ENCODE measurements at regions not wholly inside any gene's neighbourhood (a gene's known extent, or its start where the extent isn't known, plus 50 kb on each side); places are given as distances from the start of the nearest gene placed in this dataset.

GRCh38 chr10:57979956-57980355 lies 287.7 kb downstream of the IPMK start:
- TF ChIP-seq CTCF (conservative IDR thresholded peaks at IDR 0.05; ENCODE audit: low read depth, low read length) = no peak
- TF ChIP-seq EZH2 (IDR thresholded peaks at IDR 0.05; ENCODE audit: borderline replicate concordance, low read depth, low read length, poor library complexity, severe bottlenecking) = no peak
- POLR2A ChIA-PET (ENCODE audit: low non-redundant PET) = no interaction called here
- Histone ChIP-seq H3K4me1 (ENCODE audit: insufficient read depth, low read length, poor library complexity, severe bottlenecking) (no peaks in the 10 kb centered on the region), H3K27me3 (replicated peaks; ENCODE audit: insufficient read depth, low read depth, low read length, poor library complexity) (no peaks in the 10 kb centered on the region), H3K4me3 (ENCODE audit: low read depth, low read length, poor library complexity, severe bottlenecking) (no peak overlapping the region), H3K27ac (ENCODE audit: low read depth, low read length, poor library complexity, severe bottlenecking) (no peak overlapping the region), H3K36me3 (ENCODE audit: insufficient read depth, low read length, poor library complexity, severe bottlenecking) (no peaks in the 10 kb centered on the region), H3K9me3 (ENCODE audit: low read depth, low read length, poor library complexity, severe bottlenecking) (no peaks in the 10 kb centered on the region)
- DNase-seq (ENCODE audit: low spot score) = no peak
- BruUV-seq (replicated peaks) = no TSS peak
- intact Hi-C loops (cut with micrococcal nuclease; ENCODE audit: unreplicated experiment) = no loop called here
- CTCF ChIA-PET = no interaction called here

GRCh38 chr10:57979491-57979890 lies 288.2 kb downstream of the IPMK start:
- BruUV-seq (replicated peaks) = no TSS peak
- ChIA-PET POLR2A (ENCODE audit: low non-redundant PET) (no interaction called here), CTCF (no interaction called here)
- no peaks in the 10 kb centered on the region for H3K36me3 ChIP-seq (ENCODE audit: insufficient read depth, low read length, poor library complexity, severe bottlenecking)
- no peaks in the 10 kb centered on the region for H3K27me3 ChIP-seq (replicated peaks; ENCODE audit: insufficient read depth, low read depth, low read length, poor library complexity)
- no peaks in the 10 kb centered on the region for H3K4me1 ChIP-seq (ENCODE audit: insufficient read depth, low read length, poor library complexity, severe bottlenecking)
- H3K4me3 ChIP-seq (ENCODE audit: low read depth, low read length, poor library complexity, severe bottlenecking) = no peak overlapping the region
- no peak overlapping the region for H3K27ac ChIP-seq (ENCODE audit: low read depth, low read length, poor library complexity, severe bottlenecking)
- no peak for DNase-seq (ENCODE audit: low spot score)
- intact Hi-C loops (cut with micrococcal nuclease; ENCODE audit: unreplicated experiment) = no loop called here
- TF ChIP-seq CTCF (conservative IDR thresholded peaks at IDR 0.05; ENCODE audit: low read depth, low read length) = no peak
- TF ChIP-seq EZH2 (IDR thresholded peaks at IDR 0.05; ENCODE audit: borderline replicate concordance, low read depth, low read length, poor library complexity, severe bottlenecking) = no peak
- no peaks in the 10 kb centered on the region for H3K9me3 ChIP-seq (ENCODE audit: low read depth, low read length, poor library complexity, severe bottlenecking)

GRCh38 chr10:57977262-57977661 lies 290.4 kb downstream of the IPMK start:
- intact Hi-C loops (cut with micrococcal nuclease; ENCODE audit: unreplicated experiment) = no loop called here
- Histone ChIP-seq H3K27me3 (replicated peaks; ENCODE audit: insufficient read depth, low read depth, low read length, poor library complexity) (no peaks in the 10 kb centered on the region), H3K4me1 (ENCODE audit: insufficient read depth, low read length, poor library complexity, severe bottlenecking) (no peaks in the 10 kb centered on the region), H3K9me3 (ENCODE audit: low read depth, low read length, poor library complexity, severe bottlenecking) (no peaks in the 10 kb centered on the region), H3K36me3 (ENCODE audit: insufficient read depth, low read length, poor library complexity, severe bottlenecking) (no peaks in the 10 kb centered on the region), H3K27ac (ENCODE audit: low read depth, low read length, poor library complexity, severe bottlenecking) (no peak overlapping the region), H3K4me3 (ENCODE audit: low read depth, low read length, poor library complexity, severe bottlenecking) (no peak overlapping the region)
- TF ChIP-seq CTCF (conservative IDR thresholded peaks at IDR 0.05; ENCODE audit: low read depth, low read length) (no peak), EZH2 (IDR thresholded peaks at IDR 0.05; ENCODE audit: borderline replicate concordance, low read depth, low read length, poor library complexity, severe bottlenecking) (no peak)
- ChIA-PET CTCF (no interaction called here), POLR2A (ENCODE audit: low non-redundant PET) (no interaction called here)
- DNase-seq (ENCODE audit: low spot score) = no peak
- no TSS peak for BruUV-seq (replicated peaks)
